ENCODE measurements at regions not wholly inside any gene's neighbourhood (a gene's known extent, or its start where the extent isn't known, plus 50 kb on each side); places are given as distances from the start of the nearest gene placed in this dataset.

- DNase-seq, result peak; percentile 53
These were observed 112.6 kb upstream of the RALGAPA2 start for GRCh38 chr20:20824924-20825584.

- no peak for DNase-seq
These were observed 111.0 kb upstream of the RALGAPA2 start for GRCh38 chr20:20823476-20823881.

- DNase-seq, result no peak
These were observed 109.2 kb upstream of the RALGAPA2 start for GRCh38 chr20:20821484-20822260.

- DNase-seq, result no peak
These were observed 108.5 kb upstream of the RALGAPA2 start for GRCh38 chr20:20820785-20821483.

- DNase-seq, result no peak
These were observed 107.7 kb upstream of the RALGAPA2 start for GRCh38 chr20:20820104-20820503.

GRCh38 chr20:20816969-20817755 lies 104.7 kb upstream of the RALGAPA2 start:
- no peak for DNase-seq

GRCh38 chr20:20815711-20816455 lies 103.4 kb upstream of the RALGAPA2 start:
- DNase-seq, result no peak

GRCh38 chr20:20814685-20815084 lies 102.2 kb upstream of the RALGAPA2 start:
- peak; percentile 29 for DNase-seq

- DNase-seq, result no peak
These were observed 99.7 kb upstream of the RALGAPA2 start for GRCh38 chr20:20812136-20812535.

GRCh38 chr20:20808016-20808415 lies 95.6 kb upstream of the RALGAPA2 start:
- DNase-seq, result no peak

- no peak for DNase-seq
These were observed 94.0 kb upstream of the RALGAPA2 start for GRCh38 chr20:20806121-20807095.

GRCh38 chr20:20803011-20803410 lies 90.6 kb upstream of the RALGAPA2 start:
- DNase-seq, result no peak

- DNase-seq, result no peak
These were observed 89.9 kb upstream of the RALGAPA2 start for GRCh38 chr20:20802328-20802727.

- no peak for DNase-seq
These were observed 87.4 kb upstream of the RALGAPA2 start for GRCh38 chr20:20799716-20800312.

GRCh38 chr20:20797521-20798310 lies 85.3 kb upstream of the RALGAPA2 start:
- DNase-seq, result no peak

- no peak for DNase-seq
These were observed 84.5 kb upstream of the RALGAPA2 start for GRCh38 chr20:20796766-20797440.

- DNase-seq, result no peak
These were observed 83.3 kb upstream of the RALGAPA2 start for GRCh38 chr20:20795721-20796120.

GRCh38 chr20:20795119-20795518 lies 82.7 kb upstream of the RALGAPA2 start:
- DNase-seq, result no peak

GRCh38 chr20:20793591-20793990 lies 81.1 kb upstream of the RALGAPA2 start:
- DNase-seq, result no peak
